ENCODE measurements at regions not wholly inside any gene's neighbourhood (a gene's known extent, or its start where the extent isn't known, plus 50 kb on each side); places are given as distances from the start of the nearest gene placed in this dataset.

DNA sequence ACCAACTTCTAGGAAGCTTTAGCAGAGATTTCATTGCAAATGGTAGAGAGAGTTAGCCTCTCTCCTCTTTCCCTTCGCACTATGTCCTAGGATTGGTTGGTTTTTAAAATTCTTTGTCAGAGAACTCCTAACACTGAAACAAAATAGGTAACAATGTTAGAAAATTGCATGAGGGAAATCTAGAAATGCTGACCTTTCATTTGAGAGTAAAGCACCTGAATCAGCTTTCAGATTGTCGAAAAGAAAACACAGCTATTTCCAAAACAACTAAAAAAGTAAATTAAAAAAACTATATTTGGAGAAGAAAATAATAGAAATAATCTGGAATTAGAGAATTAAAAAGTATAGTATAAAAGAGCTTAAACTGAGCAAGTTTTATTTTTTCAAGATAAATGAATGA, 108.1 kb upstream of the GK2 start:
- TF ChIP-seq, protein P1, sequence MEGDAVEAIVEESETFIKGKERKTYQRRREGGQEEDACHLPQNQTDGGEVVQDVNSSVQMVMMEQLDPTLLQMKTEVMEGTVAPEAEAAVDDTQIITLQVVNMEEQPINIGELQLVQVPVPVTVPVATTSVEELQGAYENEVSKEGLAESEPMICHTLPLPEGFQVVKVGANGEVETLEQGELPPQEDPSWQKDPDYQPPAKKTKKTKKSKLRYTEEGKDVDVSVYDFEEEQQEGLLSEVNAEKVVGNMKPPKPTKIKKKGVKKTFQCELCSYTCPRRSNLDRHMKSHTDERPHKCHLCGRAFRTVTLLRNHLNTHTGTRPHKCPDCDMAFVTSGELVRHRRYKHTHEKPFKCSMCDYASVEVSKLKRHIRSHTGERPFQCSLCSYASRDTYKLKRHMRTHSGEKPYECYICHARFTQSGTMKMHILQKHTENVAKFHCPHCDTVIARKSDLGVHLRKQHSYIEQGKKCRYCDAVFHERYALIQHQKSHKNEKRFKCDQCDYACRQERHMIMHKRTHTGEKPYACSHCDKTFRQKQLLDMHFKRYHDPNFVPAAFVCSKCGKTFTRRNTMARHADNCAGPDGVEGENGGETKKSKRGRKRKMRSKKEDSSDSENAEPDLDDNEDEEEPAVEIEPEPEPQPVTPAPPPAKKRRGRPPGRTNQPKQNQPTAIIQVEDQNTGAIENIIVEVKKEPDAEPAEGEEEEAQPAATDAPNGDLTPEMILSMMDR (IDR thresholded peaks at IDR 0.05): no peak
- TF ChIP-seq POLR2A (IDR thresholded peaks at IDR 0.05): no peak
